VCaP (cell line): ENCODE measurements at regions not wholly inside any gene's neighbourhood (a gene's known extent, or its start where the extent isn't known, plus 50 kb on each side); places are given as distances from the start of the nearest gene placed in this dataset.

ENCODE experiments used
- H3K27ac ChIP-seq: fragments of 450-650 bp; 2 replicates; pipeline ENCODE4 v1.5.1; 2017
- CTCF ChIP-seq: fragments of 450-650 bp; conservative IDR thresholded peaks from 2 replicates; pipeline ENCODE4 v1.5.1; 2017; ENCODE audit warnings: mild to moderate bottlenecking, moderate library complexity

DNA sequence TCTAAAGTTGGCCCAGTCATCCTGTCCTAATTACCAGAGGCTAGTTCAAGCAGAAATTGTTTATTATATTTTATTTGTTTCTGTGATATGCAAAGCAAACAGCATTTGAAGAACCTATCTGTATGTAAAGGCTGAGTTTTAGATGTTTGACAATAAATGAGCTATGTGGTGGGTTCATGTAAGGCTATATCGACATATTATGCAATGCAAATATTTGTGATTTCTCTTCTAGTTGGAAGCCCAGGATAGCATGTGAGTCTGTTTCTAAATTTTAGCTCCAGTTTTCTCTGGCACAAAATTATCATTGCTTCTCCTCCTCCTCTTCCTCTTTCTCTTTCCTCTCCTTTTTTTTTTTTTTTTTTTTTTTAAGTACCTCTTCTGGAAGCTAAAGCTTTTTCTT is 263.2 kb upstream of the LMCD1 start:
- no peak overlapping the region for H3K27ac ChIP-seq
- no peak for TF ChIP-seq CTCF

DNA sequence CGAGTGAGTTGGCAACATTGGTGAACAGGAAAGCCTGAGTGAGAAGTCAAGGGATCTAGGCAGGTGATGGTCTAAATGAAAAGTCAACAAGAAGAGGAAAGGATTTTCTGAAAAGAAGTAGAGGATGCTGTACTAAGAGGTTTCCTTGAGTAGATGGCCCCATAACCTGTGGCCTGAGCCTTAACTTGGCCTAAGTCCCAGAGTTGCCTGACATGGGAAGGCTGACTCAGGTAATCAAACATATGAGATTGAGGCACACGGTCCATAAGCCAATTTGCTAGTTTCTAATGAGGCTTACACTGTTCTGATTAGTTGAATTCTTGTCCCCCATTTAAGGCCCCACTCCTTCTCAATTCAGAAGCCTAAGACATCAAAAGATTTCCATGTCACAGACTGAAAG is 262.5 kb upstream of the LMCD1 start:
- TF ChIP-seq CTCF: no peak
- no peak overlapping the region for H3K27ac ChIP-seq

DNA sequence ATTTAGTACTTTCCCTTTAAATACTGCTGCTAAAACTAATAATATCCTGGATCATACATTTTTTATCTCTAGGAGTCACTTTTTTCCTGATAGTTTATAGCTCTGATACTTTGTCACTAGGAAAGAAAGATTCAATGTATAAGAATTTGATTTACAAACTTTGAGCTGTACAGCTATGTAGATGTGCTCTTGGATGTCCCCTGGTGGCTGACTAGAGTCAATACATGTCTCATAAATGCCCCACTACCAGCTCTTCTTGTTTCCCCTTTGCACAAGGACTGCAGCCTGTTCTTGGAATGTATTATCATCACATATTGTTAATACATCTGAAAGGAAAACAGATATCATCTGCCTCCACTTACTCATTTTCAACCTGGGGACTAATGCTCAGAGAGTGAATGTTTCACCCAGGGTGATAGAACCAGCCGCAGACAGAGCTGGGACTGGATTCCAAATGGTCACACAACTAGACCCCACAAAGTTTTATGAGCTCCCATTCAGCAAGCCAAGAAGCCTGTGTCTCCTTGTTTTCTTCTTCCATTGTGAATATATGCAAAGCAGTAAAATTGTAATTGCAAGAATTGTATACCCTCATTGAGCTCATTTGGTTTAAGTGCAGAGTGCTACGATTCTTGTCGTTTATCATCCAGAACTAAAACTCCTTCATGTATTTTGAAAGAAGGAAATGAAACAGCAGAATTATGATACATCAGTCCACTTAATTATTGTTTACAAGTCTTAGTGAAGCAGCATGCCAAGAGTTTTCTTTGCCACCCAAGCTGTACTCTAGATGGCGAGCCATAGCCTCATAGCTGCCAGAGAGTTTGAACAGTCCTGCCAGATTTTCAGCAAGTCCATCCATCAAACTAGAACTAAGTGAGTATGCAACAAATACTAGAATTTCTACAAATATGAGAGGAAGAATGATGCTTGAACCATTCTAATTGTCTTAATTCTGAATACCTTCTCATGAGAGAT is 261.6 kb upstream of the LMCD1 start:
- no peak overlapping the region for H3K27ac ChIP-seq
- peak; percentile 85 for TF ChIP-seq CTCF

DNA sequence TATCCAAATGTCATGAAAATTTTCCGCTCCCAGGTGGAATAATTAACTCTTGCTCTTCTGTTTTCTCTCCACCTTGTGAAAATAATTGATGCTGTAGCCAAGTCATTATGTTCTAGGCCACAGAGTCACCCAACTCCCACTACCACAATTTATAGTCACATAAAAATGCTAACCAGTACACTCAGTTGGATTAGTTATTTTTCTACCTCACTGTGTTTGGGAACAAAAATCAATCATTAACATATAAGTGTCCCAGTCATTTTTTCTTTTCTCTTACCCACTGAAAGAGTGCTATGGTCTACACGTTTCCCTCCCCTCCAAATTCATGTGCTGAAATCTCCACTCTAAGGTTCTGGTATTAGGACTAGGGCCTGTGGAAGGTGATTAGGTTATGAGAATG is 255.6 kb upstream of the LMCD1 start:
- H3K27ac ChIP-seq: peak overlapping the region; percentile 55

DNA sequence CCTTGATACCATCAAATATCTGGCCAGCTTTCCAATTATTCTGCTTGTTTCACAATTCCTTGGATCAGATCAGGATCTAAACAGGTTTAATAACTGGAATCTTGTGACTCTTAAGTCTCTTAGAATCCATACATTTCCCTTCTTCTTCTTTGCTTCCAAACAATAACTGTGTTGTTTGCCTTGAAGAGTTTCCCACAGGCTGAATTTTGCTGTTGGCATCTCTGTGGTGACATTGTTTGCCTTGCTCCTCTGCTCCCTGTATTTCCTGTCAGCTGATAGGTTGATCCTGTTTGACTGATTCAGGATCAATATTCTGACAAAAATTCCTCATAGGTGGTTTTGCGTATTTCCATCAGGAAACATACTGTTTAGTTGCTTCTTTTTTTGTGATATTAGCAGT is 248.4 kb upstream of the LMCD1 start:
- no peak overlapping the region for H3K27ac ChIP-seq
- no peak for TF ChIP-seq CTCF

More for the DNA sequence above, 255.6 kb upstream of the LMCD1 start:
- TF ChIP-seq CTCF: no peak

- no peak for TF ChIP-seq CTCF
- no peak overlapping the region for H3K27ac ChIP-seq
Measured at GRCh38 chr3:8254489-8254888, 247.1 kb upstream of the LMCD1 start.

DNA sequence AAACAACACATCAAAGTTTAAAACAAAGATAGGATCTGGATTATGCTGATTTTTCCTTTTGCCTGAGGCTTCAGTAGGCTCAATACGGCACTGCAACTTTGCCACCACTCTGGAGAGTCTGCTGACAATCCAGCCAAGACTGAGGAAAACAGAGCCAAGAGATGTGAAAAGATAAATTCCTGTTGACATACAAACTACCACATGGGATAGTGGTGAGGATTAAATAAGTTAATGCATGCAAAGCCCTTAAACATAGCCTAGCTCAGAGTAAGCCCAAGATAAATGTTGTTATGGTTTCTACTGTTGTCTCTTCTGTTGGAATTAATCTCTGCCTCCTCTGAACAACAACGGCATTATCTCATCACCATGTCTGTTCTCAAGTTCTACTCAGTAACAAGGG is 245.9 kb upstream of the LMCD1 start:
- H3K27ac ChIP-seq: peak overlapping the region; percentile 1; the same call in 1 of the 2 replicates
- no peak for TF ChIP-seq CTCF
